Esophagus squamous epithelium (tissue), 4 donors: ENCODE measurements at regions not wholly inside any gene's neighbourhood (a gene's known extent, or its start where the extent isn't known, plus 50 kb on each side); places are given as distances from the start of the nearest gene placed in this dataset.

Experiments
- POLR2A ChIP-seq, 4 donors: fragments of 450-650 bp; IDR thresholded peaks; one replicate each; pipeline ENCODE4 v1.6.1; 2017; ENCODE audit warnings: antibody characterized with exemption in 4 of 4, mild to moderate bottlenecking in 4 of 4, moderate library complexity in 3 of 4
- TF ChIP-seq, protein P1 (sequence below), 6 experiments: fragments of 450-650 bp in 4 of 6; fragments of 200-600 bp in 2 of 6; sonication (generic) in 2 of 6; IDR thresholded peaks; one replicate each; pipeline ENCODE4 v1.5.1; 2016 to 2019; ENCODE audit warnings: antibody characterized with exemption in 6 of 6, mild to moderate bottlenecking in 4 of 6, moderate library complexity in 4 of 6

DNA sequence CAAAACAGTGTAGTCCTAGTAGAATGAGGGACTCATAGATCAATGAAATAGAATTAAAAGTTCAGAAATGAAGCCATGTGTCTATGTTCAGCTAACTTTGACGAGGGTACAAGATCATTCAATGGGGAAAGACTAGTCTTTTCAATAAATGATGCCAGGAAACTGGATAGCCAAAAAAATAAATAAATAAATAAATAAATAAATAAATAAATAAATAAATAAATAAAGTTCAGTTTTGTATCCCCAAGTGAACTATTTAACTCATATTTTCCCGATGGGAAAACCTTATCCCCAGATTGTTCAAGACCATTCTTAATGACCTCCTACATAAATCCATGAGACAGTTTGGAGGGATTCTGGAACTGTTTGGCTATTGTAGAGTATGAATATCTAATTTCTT is 277.1 kb upstream of the EYS start:
- TF ChIP-seq, protein P1, sequence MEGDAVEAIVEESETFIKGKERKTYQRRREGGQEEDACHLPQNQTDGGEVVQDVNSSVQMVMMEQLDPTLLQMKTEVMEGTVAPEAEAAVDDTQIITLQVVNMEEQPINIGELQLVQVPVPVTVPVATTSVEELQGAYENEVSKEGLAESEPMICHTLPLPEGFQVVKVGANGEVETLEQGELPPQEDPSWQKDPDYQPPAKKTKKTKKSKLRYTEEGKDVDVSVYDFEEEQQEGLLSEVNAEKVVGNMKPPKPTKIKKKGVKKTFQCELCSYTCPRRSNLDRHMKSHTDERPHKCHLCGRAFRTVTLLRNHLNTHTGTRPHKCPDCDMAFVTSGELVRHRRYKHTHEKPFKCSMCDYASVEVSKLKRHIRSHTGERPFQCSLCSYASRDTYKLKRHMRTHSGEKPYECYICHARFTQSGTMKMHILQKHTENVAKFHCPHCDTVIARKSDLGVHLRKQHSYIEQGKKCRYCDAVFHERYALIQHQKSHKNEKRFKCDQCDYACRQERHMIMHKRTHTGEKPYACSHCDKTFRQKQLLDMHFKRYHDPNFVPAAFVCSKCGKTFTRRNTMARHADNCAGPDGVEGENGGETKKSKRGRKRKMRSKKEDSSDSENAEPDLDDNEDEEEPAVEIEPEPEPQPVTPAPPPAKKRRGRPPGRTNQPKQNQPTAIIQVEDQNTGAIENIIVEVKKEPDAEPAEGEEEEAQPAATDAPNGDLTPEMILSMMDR (IDR thresholded peaks at IDR 0.05): no peak
- no peak for TF ChIP-seq POLR2A (IDR thresholded peaks at IDR 0.05)
